ENCODE measurements at regions not wholly inside any gene's neighbourhood (a gene's known extent, or its start where the extent isn't known, plus 50 kb on each side); places are given as distances from the start of the nearest gene placed in this dataset.

DNA sequence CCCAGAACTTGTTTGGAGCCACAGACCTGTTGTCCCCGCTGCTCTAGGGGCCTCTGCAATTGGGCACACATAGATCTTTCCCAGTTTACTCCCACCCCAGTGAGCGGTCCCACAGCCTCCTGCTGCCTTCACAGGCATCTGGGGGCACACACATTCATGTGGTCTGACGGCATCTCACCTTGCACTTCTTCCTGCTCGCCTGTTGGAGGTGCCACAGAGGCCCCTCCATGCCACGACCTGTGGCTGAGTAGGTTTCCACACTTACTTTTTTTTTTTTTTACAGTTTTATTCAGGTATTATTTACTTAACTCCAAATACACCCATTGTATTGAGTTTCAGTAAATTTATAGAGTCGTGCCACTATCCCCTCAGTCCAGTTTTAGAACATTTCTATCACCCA is 68.9 kb upstream of the SEPTIN5 start:
- no peaks in the 10 kb centered on the region for H3K4me1 ChIP-seq (replicated peaks)
- no peak overlapping the region for H3K4me3 ChIP-seq
- no peaks in the 10 kb centered on the region for H3K36me3 ChIP-seq
- 77% methylated on average over 6 of the region's 6 CpGs for WGBS
- TF ChIP-seq POLR2AphosphoS5 (IDR thresholded peaks at IDR 0.05) (no peak), CTCF (IDR thresholded peaks at IDR 0.05) (no peak), POLR2A (IDR thresholded peaks at IDR 0.05) (no peak)
- H3K27me3 ChIP-seq (replicated peaks; ENCODE audit: insufficient read depth), result peaks cover 4% of the 10 kb centered on the region
- intact Hi-C loops (cut with DNase I), result no loop called here
- H3K27ac ChIP-seq, result no peak overlapping the region
- no peak for DNase-seq (ENCODE audit: low spot score)
- H3K9me3 ChIP-seq, result no peaks in the 10 kb centered on the region

DNA sequence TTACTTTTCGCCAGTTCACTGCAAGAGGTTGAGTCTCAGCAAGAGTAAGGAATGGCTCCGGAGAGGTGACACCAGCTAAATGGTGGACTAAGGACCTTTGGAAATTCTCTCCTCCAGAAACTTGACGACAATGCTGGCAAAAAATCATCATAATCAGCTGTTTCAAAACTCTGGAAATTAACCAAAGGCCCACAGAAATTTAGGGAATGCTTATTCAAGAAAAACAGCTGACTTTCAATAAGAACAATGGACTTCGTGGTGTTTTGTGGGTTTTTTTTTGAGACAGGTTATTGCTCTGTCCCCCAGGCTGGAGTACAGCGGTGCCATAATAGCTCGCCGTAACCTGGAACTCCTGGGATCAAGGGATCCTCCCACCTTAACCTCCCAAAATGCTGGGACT is 68.4 kb upstream of the SEPTIN5 start:
- no peak for DNase-seq (ENCODE audit: low spot score)
- Histone ChIP-seq H3K4me3 (no peak overlapping the region), H3K4me1 (replicated peaks) (no peaks in the 10 kb centered on the region), H3K27ac (no peak overlapping the region), H3K27me3 (replicated peaks; ENCODE audit: insufficient read depth) (peaks cover 4% of the 10 kb centered on the region), H3K9me3 (no peaks in the 10 kb centered on the region), H3K36me3 (no peaks in the 10 kb centered on the region)
- 77% methylated on average over 7 of the region's 7 CpGs for WGBS
- TF ChIP-seq CTCF (IDR thresholded peaks at IDR 0.05) (no peak), POLR2AphosphoS5 (IDR thresholded peaks at IDR 0.05) (no peak), POLR2A (IDR thresholded peaks at IDR 0.05) (no peak)
- intact Hi-C loops (cut with DNase I), result no loop called here

- intact Hi-C loops (cut with DNase I), result no loop called here
- Histone ChIP-seq H3K27ac (no peak overlapping the region), H3K4me3 (no peak overlapping the region), H3K27me3 (replicated peaks; ENCODE audit: insufficient read depth) (peaks cover 2% of the 10 kb centered on the region), H3K9me3 (no peaks in the 10 kb centered on the region), H3K4me1 (replicated peaks) (no peaks in the 10 kb centered on the region), H3K36me3 (no peaks in the 10 kb centered on the region)
- DNase-seq (ENCODE audit: low spot score), result no peak
- TF ChIP-seq POLR2AphosphoS5 (IDR thresholded peaks at IDR 0.05), result no peak
- no peak for TF ChIP-seq CTCF (IDR thresholded peaks at IDR 0.05)
- no peak for TF ChIP-seq POLR2A (IDR thresholded peaks at IDR 0.05)
- 92% methylated on average over 3 of the region's 3 CpGs for WGBS
These were observed 67.9 kb upstream of the SEPTIN5 start for GRCh38 chr22:19646383-19646782.

DNA sequence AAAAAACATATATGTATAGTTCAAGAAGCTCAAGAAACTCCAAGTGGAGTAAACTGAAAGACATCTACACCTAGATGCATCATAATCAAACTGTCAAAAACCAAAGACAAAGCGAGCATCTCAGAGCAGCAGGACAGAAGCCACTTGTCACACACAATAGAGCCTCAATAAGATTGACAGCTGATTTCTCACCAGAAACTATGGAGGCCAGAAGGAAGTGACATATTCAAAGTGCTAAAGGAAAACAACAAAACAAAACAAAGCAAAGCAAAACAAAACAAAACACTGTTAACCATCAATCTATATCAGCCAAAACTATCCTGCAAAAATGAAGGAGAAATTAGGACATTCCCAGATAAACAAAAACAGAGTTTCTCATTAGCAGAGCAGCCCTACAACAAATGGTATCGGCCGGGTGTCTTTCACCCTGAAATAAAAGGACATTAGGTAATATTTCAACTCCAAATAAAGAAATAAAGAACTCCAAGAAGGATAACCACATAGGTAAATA is 65.8 kb upstream of the SEPTIN5 start:
- Histone ChIP-seq H3K27ac (no peak overlapping the region), H3K4me3 (no peak overlapping the region), H3K4me1 (replicated peaks) (no peaks in the 10 kb centered on the region), H3K27me3 (replicated peaks; ENCODE audit: insufficient read depth) (no peaks in the 10 kb centered on the region), H3K9me3 (no peaks in the 10 kb centered on the region), H3K36me3 (no peaks in the 10 kb centered on the region)
- TF ChIP-seq POLR2AphosphoS5 (IDR thresholded peaks at IDR 0.05) (no peak), POLR2A (IDR thresholded peaks at IDR 0.05) (no peak), CTCF (IDR thresholded peaks at IDR 0.05) (no peak)
- no peak for DNase-seq (ENCODE audit: low spot score)
- 94% methylated on average over 3 of the region's 3 CpGs for WGBS
- intact Hi-C loops (cut with DNase I), result no loop called here

- Histone ChIP-seq H3K9me3 (no peaks in the 10 kb centered on the region), H3K4me1 (replicated peaks) (no peaks in the 10 kb centered on the region), H3K4me3 (no peak overlapping the region), H3K36me3 (no peaks in the 10 kb centered on the region), H3K27ac (no peak overlapping the region), H3K27me3 (replicated peaks; ENCODE audit: insufficient read depth) (no peaks in the 10 kb centered on the region)
- 66% methylated on average over 6 of the region's 6 CpGs for WGBS
- intact Hi-C loops (cut with DNase I), result no loop called here
- no peak for DNase-seq (ENCODE audit: low spot score)
- TF ChIP-seq POLR2AphosphoS5 (IDR thresholded peaks at IDR 0.05), result no peak
- TF ChIP-seq POLR2A (IDR thresholded peaks at IDR 0.05), result no peak
- no peak for TF ChIP-seq CTCF (IDR thresholded peaks at IDR 0.05)
These were observed 62.0 kb upstream of the SEPTIN5 start for GRCh38 chr22:19652316-19652715.
